Trophoblast cell (in vitro differentiated cells and primary cell): ENCODE measurements at regions not wholly inside any gene's neighbourhood (a gene's known extent, or its start where the extent isn't known, plus 50 kb on each side); places are given as distances from the start of the nearest gene placed in this dataset.

ENCODE experiments used
- DNase-seq, 2 donors: peaks; one replicate each; pipeline ENCODE4 v3.0.0-alpha.2; 2016
- H2AFZ ChIP-seq: 2 replicates; pipeline ENCODE4 v1.6.1; 2013; ENCODE audit warnings: low read length, moderate library complexity, mild to moderate bottlenecking; ENCODE audit not compliant: insufficient read depth, poor library complexity
- H2AK5ac ChIP-seq: 2 replicates; pipeline ENCODE4 v1.6.1; 2013; ENCODE audit warnings: mild to moderate bottlenecking, low read length
- H2BK120ac ChIP-seq: 2 replicates; pipeline ENCODE4 v1.6.1; 2013; ENCODE audit warnings: low read length, mild to moderate bottlenecking, moderate library complexity; ENCODE audit not compliant: insufficient read depth, poor library complexity
- H2BK12ac ChIP-seq: 2 replicates; pipeline ENCODE4 v1.6.1; 2013; ENCODE audit warnings: mild to moderate bottlenecking, low read length, moderate library complexity
- H2BK5ac ChIP-seq: 2 replicates; pipeline ENCODE4 v1.6.1; 2013; ENCODE audit warnings: low read length, low read depth, moderate library complexity, mild to moderate bottlenecking; ENCODE audit not compliant: poor library complexity
- H3K14ac ChIP-seq: 2 replicates; pipeline ENCODE4 v1.6.1; 2013; ENCODE audit warnings: mild to moderate bottlenecking, low read length
- H3K18ac ChIP-seq: 2 replicates; pipeline ENCODE4 v1.6.1; 2013; ENCODE audit warnings: mild to moderate bottlenecking, low read length
- H3K23ac ChIP-seq: 2 replicates; pipeline ENCODE4 v1.6.1; 2013; ENCODE audit warnings: low read length
- H3K27ac ChIP-seq: 2 replicates; pipeline ENCODE4 v1.5.1; 2013; ENCODE audit warnings: low read depth, mild to moderate bottlenecking, inconsistent platforms, low read length, moderate library complexity
- H3K27me3 ChIP-seq: 2 replicates; pipeline ENCODE4 v1.6.1; 2013; ENCODE audit warnings: inconsistent platforms, mild to moderate bottlenecking, low read length, moderate library complexity; ENCODE audit not compliant: insufficient read depth
- H3K36me3 ChIP-seq, 2 experiments: 1 replicate in 1 of 2; 2 replicates in 1 of 2; pipeline ENCODE4 v1.6.1; 2013; ENCODE audit warnings: low read length in 2 of 2, mild to moderate bottlenecking in 2 of 2, moderate library complexity in 1 of 2; ENCODE audit not compliant: insufficient read depth in 2 of 2, control insufficient read depth in 1 of 2
- H3K4ac ChIP-seq: 2 replicates; pipeline ENCODE4 v1.6.1; 2013; ENCODE audit warnings: low read depth, mild to moderate bottlenecking, low read length, moderate library complexity
- H3K4me1 ChIP-seq, 2 experiments: 1 replicate in 1 of 2; 2 replicates in 1 of 2; pipeline ENCODE4 v1.6.1; 2013; ENCODE audit warnings: low read length in 2 of 2, mild to moderate bottlenecking in 2 of 2, moderate library complexity in 1 of 2; ENCODE audit not compliant: insufficient read depth in 2 of 2, control insufficient read depth in 1 of 2
- H3K4me2 ChIP-seq: 2 replicates; pipeline ENCODE4 v1.6.1; 2013; ENCODE audit warnings: inconsistent platforms, mild to moderate bottlenecking, low read length, moderate library complexity
- H3K4me3 ChIP-seq: 2 replicates; pipeline ENCODE4 v1.5.1; 2013; ENCODE audit warnings: mild to moderate bottlenecking, low read depth, low read length, inconsistent platforms
- H3K79me1 ChIP-seq: one replicate; pipeline ENCODE4 v1.6.1; 2013; ENCODE audit warnings: low read length
- H3K79me2 ChIP-seq: 2 replicates; pipeline ENCODE4 v1.6.1; 2013; ENCODE audit warnings: low read length, mild to moderate bottlenecking; ENCODE audit not compliant: control insufficient read depth, insufficient read depth, poor library complexity
- H3K9ac ChIP-seq: 2 replicates; pipeline ENCODE4 v1.6.1; 2013; ENCODE audit warnings: mild to moderate bottlenecking, low read length
- H3K9me3 ChIP-seq: 2 replicates; pipeline ENCODE4 v1.6.1; 2013; ENCODE audit warnings: low read depth, mild to moderate bottlenecking, control low read depth, inconsistent platforms, low read length; ENCODE audit not compliant: insufficient read depth
- H4K12ac ChIP-seq: 2 replicates; pipeline ENCODE4 v1.6.1; 2013; ENCODE audit warnings: low read depth, mild to moderate bottlenecking, low read length, moderate library complexity
- H4K8ac ChIP-seq: 2 replicates; pipeline ENCODE4 v1.6.1; 2013; ENCODE audit warnings: low read depth, mild to moderate bottlenecking, low read length, moderate library complexity
- H4K91ac ChIP-seq: one replicate; pipeline ENCODE4 v1.6.1; 2013; ENCODE audit warnings: low read depth, mild to moderate bottlenecking, low read length, moderate library complexity
- WGBS: extraction: QIAGEN DNeasy Blood & Tissue Kit; methylation state at CpG from one replicate; pipeline ENCODE4 v1.1.7; 2013; ENCODE audit warnings: missing lambda C conversion rate; ENCODE audit not compliant: insufficient read length, insufficient coverage; ENCODE audit errors: extremely low coverage; 5-methylcytosine and 5-hydroxymethylcytosine counted together

- Histone ChIP-seq H3K4me1 (no peaks in the 10 kb centered on the region), H3K4ac (no peak overlapping the region), H3K36me3 (no peaks in the 10 kb centered on the region), H2BK5ac (no peak overlapping the region), H3K23ac (no peak overlapping the region), H3K27ac (no peak overlapping the region), H4K8ac (no peak overlapping the region), H3K4me3 (no peak overlapping the region), H2AK5ac (no peak overlapping the region), H3K14ac (no peak overlapping the region), H3K4me2 (no peak overlapping the region), H3K79me2 (no peaks in the 10 kb centered on the region), H4K91ac (no peak overlapping the region), H2BK12ac (no peak overlapping the region), H2AFZ (no peak overlapping the region), H3K18ac (no peak overlapping the region), H3K27me3 (no peaks in the 10 kb centered on the region), H3K9ac (no peak overlapping the region), H2BK120ac (no peak overlapping the region), H3K79me1 (no peaks in the 10 kb centered on the region), H4K12ac (no peak overlapping the region), H3K9me3 (no peaks in the 10 kb centered on the region)
- DNase-seq: no peak
Measured at GRCh38 chr6:137405806-137406205, 88.4 kb downstream of the OLIG3 start.

- H3K4me1 ChIP-seq: no peaks in the 10 kb centered on the region
- H3K9ac ChIP-seq: no peak overlapping the region
- no peak overlapping the region for H2BK12ac ChIP-seq
- H2AFZ ChIP-seq: no peak overlapping the region
- no peak overlapping the region for H3K14ac ChIP-seq
- no peaks in the 10 kb centered on the region for H3K79me2 ChIP-seq
- H3K4me2 ChIP-seq: no peak overlapping the region
- no peak for DNase-seq
- H2AK5ac ChIP-seq: no peak overlapping the region
- no peak overlapping the region for H3K18ac ChIP-seq
- no peak overlapping the region for H2BK5ac ChIP-seq
- H3K79me1 ChIP-seq: no peaks in the 10 kb centered on the region
- no peak overlapping the region for H3K27ac ChIP-seq
- H3K36me3 ChIP-seq: no peaks in the 10 kb centered on the region
- H3K23ac ChIP-seq: no peak overlapping the region
- H3K9me3 ChIP-seq: no peaks in the 10 kb centered on the region
- no peak overlapping the region for H2BK120ac ChIP-seq
- H4K8ac ChIP-seq: no peak overlapping the region
- H4K12ac ChIP-seq: no peak overlapping the region
- no peak overlapping the region for H3K4me3 ChIP-seq
- no CpG with 5 or more reads among the region's 2 CpGs for WGBS
- no peak overlapping the region for H4K91ac ChIP-seq
- H3K4ac ChIP-seq: no peak overlapping the region
- H3K27me3 ChIP-seq: no peaks in the 10 kb centered on the region
Measured at GRCh38 chr6:137403855-137404254, 90.3 kb downstream of the OLIG3 start.

GRCh38 chr6:137403443-137403842, 90.8 kb downstream of the OLIG3 start:
- no peak for DNase-seq
- Histone ChIP-seq H2AK5ac (no peak overlapping the region), H3K27ac (no peak overlapping the region), H3K4me2 (no peak overlapping the region), H4K12ac (no peak overlapping the region), H2BK12ac (no peak overlapping the region), H3K79me2 (no peaks in the 10 kb centered on the region), H3K79me1 (no peaks in the 10 kb centered on the region), H2BK120ac (no peak overlapping the region), H3K9ac (no peak overlapping the region), H2BK5ac (no peak overlapping the region), H3K14ac (no peak overlapping the region), H3K23ac (no peak overlapping the region), H3K4me1 (no peaks in the 10 kb centered on the region), H3K4ac (no peak overlapping the region), H3K9me3 (no peaks in the 10 kb centered on the region), H3K4me3 (no peak overlapping the region), H4K8ac (no peak overlapping the region), H2AFZ (no peak overlapping the region), H3K18ac (no peak overlapping the region), H4K91ac (no peak overlapping the region), H3K36me3 (no peaks in the 10 kb centered on the region), H3K27me3 (no peaks in the 10 kb centered on the region)
- no CpG with 5 or more reads among the region's 6 CpGs for WGBS

GRCh38 chr6:137402143-137402680, 92.0 kb downstream of the OLIG3 start:
- Histone ChIP-seq H3K4me1 (no peaks in the 10 kb centered on the region), H3K36me3 (no peaks in the 10 kb centered on the region), H2AFZ (no peak overlapping the region), H3K4me2 (no peak overlapping the region), H4K12ac (no peak overlapping the region), H4K8ac (no peak overlapping the region), H3K4me3 (no peak overlapping the region), H3K18ac (no peak overlapping the region), H2BK120ac (no peak overlapping the region), H2AK5ac (no peak overlapping the region), H3K23ac (no peak overlapping the region), H3K27ac (no peak overlapping the region), H3K79me1 (no peaks in the 10 kb centered on the region), H3K14ac (no peak overlapping the region), H3K9me3 (no peaks in the 10 kb centered on the region), H3K27me3 (no peaks in the 10 kb centered on the region), H2BK12ac (no peak overlapping the region), H4K91ac (no peak overlapping the region), H2BK5ac (no peak overlapping the region), H3K9ac (no peak overlapping the region), H3K79me2 (no peaks in the 10 kb centered on the region), H3K4ac (no peak overlapping the region)
- no CpG with 5 or more reads among the region's 2 CpGs for WGBS
- DNase-seq: no peak
